ENCODE measurements at regions not wholly inside any gene's neighbourhood (a gene's known extent, or its start where the extent isn't known, plus 50 kb on each side); places are given as distances from the start of the nearest gene placed in this dataset.

DNA sequence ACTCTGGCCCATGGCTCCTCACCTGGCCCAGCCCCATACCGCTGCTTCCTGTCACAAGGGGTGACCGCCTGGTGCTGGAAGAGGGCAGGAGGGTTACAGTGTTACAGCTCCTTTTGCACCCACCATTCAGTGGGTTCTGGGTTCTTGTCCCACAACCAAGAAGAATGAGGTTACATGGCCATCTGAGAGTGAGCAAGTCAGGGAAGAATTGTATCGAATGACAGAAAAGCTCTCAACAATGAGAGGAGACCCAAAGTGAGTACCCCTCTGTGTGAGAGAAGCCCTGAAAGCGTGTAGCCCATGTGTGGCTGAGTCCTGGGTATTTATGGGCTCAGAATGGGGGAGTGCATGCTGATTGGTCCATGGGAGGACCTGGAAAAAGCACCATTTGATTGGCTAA lies 888.5 kb downstream of the ADGRL2 start:
- DNase-seq (ENCODE audit: low read depth) = no peak

DNA sequence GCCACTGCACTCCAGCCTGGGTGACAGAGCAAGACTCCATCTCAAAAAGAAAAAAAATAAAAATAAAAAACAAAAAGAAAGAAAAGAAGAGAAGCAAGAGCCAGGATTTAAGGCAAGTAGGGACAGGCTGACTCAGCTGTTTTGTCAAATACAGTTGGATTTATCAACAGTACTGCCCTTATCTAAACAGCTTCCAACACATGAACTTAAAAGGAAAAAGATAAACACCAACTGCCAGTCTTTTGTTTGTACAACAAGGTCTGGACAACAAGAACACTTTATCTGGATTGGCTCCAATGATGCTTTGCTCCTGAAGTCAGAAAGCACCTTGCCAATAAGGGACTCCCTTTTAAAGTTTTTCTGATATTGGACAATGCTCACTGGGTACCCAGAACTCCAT lies 886.0 kb downstream of the ADGRL2 start:
- DNase-seq (ENCODE audit: low read depth) = no peak

DNA sequence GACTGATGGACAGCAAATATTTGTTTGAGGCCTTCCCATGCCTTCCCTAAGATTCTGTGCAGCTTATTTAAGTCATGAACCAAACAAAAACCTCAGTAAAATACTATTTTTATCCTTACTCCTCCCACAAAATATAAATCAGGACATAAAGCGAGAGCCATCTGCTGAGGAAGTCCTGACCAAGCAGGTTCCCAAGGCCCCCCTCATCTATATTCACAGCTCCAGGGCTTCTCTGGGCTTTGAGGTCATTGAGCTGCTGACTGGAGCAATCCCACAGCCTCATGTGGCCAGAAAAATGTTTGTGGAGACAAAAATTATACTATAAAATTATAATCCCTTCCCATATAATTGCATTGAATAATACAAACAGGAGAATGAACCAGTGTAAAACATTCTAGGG lies 846.2 kb downstream of the ADGRL2 start:
- no peak for DNase-seq (ENCODE audit: low read depth)

GRCh38 chr1:82646336-82646735 lies 845.6 kb downstream of the ADGRL2 start:
- no peak for DNase-seq (ENCODE audit: low read depth)

DNA sequence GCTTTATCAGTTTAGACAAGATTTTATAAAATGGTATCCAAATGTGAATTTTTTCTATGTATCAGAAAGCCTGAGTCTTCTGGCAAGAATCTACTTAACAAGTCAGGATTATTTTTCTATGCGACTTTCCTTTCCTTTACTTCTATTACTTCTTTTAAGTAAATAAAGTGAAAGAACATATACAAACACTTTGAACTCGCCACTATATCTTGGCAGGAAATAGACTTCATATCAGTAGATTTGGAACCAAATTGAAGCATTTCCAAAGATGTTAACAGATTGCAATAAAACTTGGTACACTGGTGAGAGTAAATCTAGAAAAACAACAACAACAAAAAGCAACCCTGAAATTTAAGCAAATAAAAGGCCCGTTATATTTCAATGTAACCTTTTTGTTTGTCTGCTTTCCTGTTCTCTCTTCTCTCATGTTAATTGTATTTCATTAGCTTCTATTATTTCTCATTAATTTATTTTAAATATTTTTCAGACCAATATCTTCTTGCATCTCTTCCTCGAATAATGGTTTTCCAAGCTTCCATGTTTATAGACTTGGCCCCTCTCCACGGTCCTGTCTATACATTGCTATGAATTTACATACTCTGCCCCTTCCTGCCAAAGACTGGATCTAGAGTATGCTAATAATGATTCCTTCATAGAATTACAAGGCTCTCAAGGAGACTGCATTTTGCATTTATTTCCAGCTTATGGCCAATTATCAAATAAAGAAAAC lies 843.6 kb downstream of the ADGRL2 start:
- DNase-seq (ENCODE audit: low read depth) = no peak

- DNase-seq (ENCODE audit: low read depth) = no peak
These were observed 839.6 kb downstream of the ADGRL2 start for GRCh38 chr1:82640352-82640751.

DNA sequence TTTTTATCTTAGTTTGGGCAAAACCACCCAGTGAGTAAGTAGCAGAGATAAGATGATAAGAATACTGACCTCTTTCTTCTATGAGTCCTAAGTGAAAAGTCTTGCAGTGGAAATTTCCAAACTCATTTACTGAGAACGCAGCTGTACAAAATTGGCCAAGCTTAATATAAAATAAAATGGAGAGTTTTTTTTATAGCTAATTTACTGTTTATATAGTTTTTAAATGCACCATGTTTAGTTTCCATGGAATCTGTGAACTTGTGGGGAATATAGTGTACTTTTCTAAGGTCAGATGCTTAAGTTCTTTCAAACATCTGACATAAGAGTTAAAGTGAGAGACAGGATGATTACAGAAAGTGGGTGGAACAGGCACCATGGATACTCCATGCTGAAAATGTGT lies 833.5 kb downstream of the ADGRL2 start:
- DNase-seq (ENCODE audit: low read depth) = no peak

GRCh38 chr1:82632155-82632554 lies 831.4 kb downstream of the ADGRL2 start:
- DNase-seq (ENCODE audit: low read depth) = no peak

DNA sequence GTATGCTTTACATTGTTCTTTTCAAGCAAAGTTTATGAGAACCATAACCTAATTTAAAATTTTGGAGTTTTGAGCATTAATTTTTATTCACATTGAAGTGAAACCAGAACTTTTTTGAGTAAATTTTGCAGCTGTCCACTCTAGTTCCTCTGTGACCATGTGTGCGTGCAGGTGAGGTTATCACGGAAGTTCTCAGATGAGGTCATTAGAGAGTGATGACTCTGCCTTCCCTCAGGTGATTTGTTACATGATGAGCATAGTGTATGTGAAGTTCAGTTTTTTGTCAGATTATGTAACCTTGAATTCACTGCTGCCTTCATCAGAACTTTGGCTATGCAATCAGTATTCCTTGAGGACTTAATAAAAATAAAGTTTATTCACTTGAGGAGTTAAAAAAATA lies 828.2 kb downstream of the ADGRL2 start:
- DNase-seq (ENCODE audit: low read depth) = no peak

- no peak for DNase-seq (ENCODE audit: low read depth)
These were observed 824.8 kb downstream of the ADGRL2 start for GRCh38 chr1:82625537-82625936.

DNA sequence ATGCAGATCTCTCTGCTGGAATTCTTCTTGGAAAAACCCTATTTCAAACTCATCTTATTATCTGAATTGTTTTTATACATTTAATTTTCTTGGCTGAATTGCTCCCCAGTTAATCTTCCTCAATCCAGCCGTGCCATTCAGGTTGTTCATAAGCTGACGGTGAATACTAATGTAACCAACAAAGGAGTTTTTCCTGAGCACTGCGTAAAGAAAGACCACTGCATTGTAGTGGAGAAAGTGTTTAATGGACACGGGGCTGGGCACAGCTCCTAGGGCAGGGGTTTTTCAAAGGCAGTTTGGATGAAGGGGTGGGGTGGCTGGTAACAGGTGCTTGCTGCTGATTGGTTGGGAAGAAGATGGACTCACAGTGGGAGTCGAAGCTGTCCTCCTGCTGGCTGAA lies 820.3 kb downstream of the ADGRL2 start:
- no peak for DNase-seq (ENCODE audit: low read depth)

- no peak for DNase-seq (ENCODE audit: low read depth)
These were observed 813.4 kb downstream of the ADGRL2 start for GRCh38 chr1:82614090-82614489.

- DNase-seq (ENCODE audit: low read depth) = no peak
These were observed 812.3 kb downstream of the ADGRL2 start for GRCh38 chr1:82612986-82613385.

GRCh38 chr1:82606546-82606945 lies 805.8 kb downstream of the ADGRL2 start:
- DNase-seq (ENCODE audit: low read depth) = no peak

- DNase-seq (ENCODE audit: low read depth) = no peak
These were observed 803.8 kb downstream of the ADGRL2 start for GRCh38 chr1:82604524-82604923.

DNA sequence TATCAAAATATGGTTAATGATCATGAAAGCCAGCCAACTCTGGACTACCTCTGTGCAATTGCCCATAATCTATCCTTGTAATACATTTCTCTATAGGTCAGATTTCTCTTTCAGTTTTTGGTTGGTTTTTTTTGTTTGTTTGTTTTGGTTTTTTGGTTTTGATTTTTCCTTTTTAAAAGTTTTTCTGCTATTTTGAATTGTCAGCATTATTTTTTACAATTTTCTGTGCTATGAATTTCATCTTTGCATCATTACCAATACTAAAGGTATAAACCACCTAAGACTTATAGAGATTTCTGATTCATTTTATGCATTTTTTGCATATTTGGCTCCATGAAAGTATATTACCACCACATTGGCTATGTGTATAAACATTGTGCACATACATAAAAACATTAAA lies 799.6 kb downstream of the ADGRL2 start:
- no peak for DNase-seq (ENCODE audit: low read depth)

- DNase-seq (ENCODE audit: low read depth) = no peak
These were observed 798.1 kb downstream of the ADGRL2 start for GRCh38 chr1:82598812-82599211.

GRCh38 chr1:82598337-82598736 lies 797.6 kb downstream of the ADGRL2 start:
- no peak for DNase-seq (ENCODE audit: low read depth)

- DNase-seq (ENCODE audit: low read depth) = no peak
These were observed 796.9 kb downstream of the ADGRL2 start for GRCh38 chr1:82597649-82598048.

DNA sequence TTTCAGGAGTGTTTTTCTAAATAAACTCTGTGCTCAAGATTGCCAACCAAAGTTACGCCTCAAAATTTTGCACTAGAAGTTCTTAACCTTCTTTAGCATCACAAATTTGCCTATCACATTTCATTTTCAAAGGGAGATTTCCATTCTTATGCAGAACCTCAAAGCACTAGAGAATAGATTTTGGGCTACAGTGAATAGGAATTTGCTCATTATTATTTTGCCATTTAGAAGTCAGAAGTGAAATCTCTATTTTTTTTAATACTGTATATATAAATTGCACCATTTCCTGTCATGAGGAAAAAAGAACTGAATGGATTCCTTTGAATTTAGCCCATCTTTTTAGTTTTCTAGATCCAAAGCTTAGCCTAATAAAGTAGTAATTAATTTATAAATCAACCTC lies 796.4 kb downstream of the ADGRL2 start:
- no peak for DNase-seq (ENCODE audit: low read depth)

- no peak for DNase-seq (ENCODE audit: low read depth)
These were observed 792.8 kb downstream of the ADGRL2 start for GRCh38 chr1:82593561-82593960.

- DNase-seq (ENCODE audit: low read depth) = no peak
These were observed 788.9 kb downstream of the ADGRL2 start for GRCh38 chr1:82589588-82589987.

DNA sequence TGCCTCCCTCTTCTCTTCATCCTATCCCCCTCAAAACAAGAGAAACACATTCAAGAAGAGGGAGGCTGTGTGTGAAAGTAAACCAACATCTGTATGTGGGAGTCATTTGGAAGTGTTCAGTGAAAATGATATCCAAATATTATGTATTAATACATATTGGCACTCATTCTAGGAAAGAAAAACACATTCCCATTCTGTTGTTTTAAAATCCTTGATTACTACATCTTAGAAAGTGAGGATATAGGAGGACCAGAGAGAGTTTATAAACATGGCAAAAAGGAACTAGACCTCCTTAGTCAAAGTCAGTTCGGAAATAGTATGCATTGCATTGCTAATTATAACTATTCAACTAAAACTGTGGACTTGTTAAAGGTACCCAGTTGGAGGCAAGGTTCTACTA lies 786.6 kb downstream of the ADGRL2 start:
- no peak for DNase-seq (ENCODE audit: low read depth)

- DNase-seq (ENCODE audit: low read depth) = no peak
These were observed 785.7 kb downstream of the ADGRL2 start for GRCh38 chr1:82586473-82586872.

DNA sequence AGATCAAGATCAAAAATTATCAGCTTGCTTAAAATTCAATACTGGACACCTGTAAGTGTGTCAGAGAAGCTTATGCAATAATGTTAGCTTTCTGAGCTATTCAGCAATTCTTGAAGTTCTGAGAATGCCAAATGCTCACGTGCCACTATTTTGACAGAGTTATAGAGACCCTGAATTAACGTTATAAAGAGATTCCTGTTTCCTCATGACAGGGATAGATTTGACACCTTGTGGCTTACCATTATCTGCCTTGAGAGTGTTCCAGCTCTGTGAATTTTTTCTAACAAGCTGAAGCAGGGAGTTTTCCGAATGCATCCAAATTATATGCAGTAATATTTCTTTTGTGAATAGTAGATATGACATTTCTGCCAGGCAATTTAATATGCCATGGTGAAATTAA lies 781.6 kb downstream of the ADGRL2 start:
- no peak for DNase-seq (ENCODE audit: low read depth)
